HG02870 (cell line): ENCODE measurements at regions not wholly inside any gene's neighbourhood (a gene's known extent, or its start where the extent isn't known, plus 50 kb on each side); places are given as distances from the start of the nearest gene placed in this dataset.

Experiments used
- ATAC-seq: cut with Tn5 transposase; IDR thresholded peaks from one replicate; pipeline ENCODE4 v1.9.1; 2021; ENCODE audit warnings: mild to moderate bottlenecking, moderate library complexity; ENCODE audit not compliant: unreplicated experiment

DNA sequence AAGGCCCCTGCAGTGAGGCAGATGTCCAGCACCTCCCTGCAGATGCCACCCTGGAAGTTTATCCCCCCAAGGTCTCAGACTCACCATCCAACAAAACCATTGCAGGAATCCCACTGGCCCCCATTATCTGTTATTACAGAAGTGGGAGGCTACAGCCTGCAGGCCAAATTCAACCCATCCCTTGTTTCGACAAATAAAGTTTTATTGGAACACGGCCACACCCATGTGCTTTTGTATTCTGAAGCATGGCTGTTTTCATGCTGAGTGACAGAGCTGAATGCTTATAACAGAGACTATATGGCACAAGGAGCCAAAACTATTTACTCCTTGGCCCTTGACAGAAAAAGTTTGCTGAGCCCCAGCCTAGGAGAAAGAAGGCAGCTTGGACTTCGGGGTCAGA, 428.8 kb downstream of the CDK5RAP2 start:
- ATAC-seq: no peak

- ATAC-seq: no peak
These were observed 441.0 kb downstream of the CDK5RAP2 start for GRCh38 chr9:120138955-120139354.

DNA sequence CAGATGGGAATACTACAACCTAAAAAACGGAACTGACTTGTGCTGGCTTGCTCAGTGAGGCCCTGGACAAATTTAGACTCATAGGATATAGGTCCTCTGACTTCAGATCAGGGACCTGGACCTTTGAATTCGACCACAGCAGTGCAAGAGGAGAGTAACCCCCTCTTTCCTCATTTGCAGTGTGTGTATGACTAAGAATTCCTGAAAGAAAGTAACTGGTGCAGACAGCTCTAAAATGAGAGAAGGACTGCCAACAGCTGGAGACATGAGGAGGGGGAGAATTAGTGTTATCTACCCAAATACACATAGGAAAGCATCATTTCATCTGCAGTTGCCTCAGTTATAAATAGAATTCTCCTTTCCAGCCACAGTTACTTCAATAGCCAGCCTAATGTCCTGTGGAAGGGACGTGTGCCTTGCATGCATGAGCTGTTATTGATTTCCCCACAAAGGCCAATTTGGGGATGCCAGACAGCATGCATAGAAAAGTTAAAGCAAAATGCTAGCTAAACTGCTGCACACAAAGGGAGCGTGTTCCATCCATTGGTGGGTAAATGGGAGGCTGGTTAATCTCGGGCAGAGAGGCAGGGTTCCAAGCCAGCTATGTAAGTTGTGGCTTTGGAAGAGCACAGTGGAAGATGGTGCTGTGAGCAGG, 442.7 kb downstream of the CDK5RAP2 start:
- ATAC-seq: no peak

DNA sequence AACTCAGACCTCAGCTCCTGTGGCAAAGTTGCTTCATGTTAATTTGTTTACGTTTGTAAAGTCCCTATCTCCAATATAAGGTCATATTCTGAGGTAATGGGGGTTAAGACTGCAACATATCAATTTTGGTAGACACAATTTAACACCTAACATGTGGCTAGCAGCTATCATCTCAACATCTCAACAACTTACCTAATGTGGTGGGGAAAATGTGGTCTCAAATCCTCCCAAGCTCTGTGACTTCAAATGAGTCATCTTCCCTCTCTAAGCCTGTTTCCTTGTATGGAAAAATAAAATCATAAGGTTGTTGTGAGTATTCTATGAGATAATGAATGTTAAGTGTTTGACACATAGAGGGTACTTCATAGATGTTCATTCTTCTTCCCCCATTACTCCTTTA, 443.3 kb downstream of the CDK5RAP2 start:
- ATAC-seq: no peak

GRCh38 chr9:120117081-120117480, 462.9 kb downstream of the CDK5RAP2 start:
- ATAC-seq: no peak

DNA sequence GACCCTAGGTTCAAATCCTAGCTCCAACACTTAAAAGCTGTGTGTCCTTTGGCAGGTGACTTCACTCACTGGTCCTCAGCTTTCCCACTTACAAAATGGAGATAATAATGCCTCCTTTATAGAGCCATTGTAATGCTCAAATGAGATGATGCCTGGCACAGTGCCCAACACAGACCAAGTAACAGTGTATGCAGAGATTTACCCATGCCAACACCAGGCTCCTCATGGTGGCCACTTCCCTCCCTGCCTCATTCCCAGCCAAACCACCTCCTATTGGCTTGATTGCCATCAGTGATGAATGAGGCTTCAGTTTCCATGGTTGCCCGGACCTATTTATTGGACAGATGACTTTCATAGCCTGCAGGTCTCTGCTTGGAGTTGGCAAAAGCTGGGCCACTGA, 469.4 kb downstream of the CDK5RAP2 start:
- ATAC-seq: no peak

GRCh38 chr9:120109242-120109641, 470.7 kb downstream of the CDK5RAP2 start:
- ATAC-seq: no peak

DNA sequence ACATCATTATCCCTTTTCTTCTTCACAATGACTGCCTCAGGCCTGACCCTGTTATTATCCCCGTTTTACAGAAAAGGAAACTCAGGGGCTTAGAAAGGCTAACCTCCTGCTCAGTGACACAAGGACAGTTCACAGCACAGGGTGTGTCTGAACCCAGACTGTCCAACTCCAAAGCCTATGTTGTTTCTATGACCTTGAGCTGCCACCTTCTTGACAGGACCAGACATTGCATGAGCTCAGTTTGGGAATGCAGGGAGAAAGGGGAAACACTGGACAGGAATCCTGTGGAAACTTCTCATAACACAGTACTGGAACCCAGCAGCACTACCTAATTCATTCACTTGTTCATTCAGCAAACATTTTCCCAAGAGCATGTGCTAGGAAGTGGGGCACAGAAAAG, 472.8 kb downstream of the CDK5RAP2 start:
- no peak for ATAC-seq

DNA sequence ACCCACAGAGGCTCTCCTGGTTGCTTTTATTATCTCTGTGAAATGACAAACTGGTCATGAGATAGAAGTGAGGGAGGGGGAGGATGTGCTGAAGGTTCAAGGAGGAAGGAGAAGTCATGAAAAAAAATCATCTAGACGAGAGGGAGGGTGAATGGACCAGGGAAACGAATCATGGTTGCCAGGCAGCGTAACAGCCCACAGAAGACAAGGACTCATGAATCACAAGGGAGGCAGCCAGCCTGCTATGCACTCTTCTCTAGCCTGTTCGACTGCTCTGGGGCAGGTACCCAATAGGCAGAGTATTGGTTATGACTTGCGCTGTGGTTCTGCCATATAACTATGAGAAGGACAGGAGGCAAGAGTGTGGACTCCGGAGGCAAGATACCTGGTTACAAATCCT, 475.2 kb downstream of the CDK5RAP2 start:
- ATAC-seq: no peak

DNA sequence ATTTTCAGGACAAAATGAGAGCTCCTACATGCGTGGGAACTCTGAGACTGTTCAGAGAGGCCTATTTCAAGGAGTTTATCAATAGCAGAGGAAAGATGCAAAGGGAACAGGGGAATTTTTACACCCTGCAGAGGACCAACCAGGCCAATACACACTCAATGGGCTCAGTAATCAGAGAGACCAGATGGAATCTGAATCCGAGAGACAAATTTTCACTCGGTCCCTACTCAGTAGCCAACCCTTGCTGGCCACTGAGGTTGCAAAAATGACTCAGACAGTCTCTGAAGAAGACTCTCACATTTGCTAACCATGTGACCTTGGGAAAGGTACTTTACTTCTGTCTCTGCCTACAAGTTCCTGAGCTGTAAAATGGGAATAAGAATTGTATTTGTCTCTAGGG, 479.4 kb downstream of the CDK5RAP2 start:
- ATAC-seq: no peak

- ATAC-seq: no peak
These were observed 480.9 kb downstream of the CDK5RAP2 start for GRCh38 chr9:120099065-120099464.

DNA sequence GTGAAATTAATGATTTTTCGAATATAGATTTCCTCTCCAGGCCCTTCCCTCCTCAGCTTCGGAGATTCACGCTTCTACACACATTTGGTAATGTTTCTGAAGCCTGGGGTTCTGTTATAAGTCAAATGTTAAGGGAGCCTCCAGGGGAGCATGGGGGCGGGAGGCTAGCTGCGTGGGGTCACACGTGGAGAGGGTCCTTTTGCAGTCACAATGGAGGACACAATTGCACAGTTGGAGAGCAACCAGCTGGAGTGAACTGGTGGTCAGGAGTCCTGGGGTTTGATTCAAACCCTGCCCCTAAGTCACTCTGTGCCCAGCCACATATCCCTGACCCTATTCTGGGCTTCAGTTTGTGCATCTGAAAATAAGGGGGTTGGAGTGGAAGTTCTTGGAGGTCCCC, 481.4 kb downstream of the CDK5RAP2 start:
- no peak for ATAC-seq

- no peak for ATAC-seq
These were observed 488.8 kb downstream of the CDK5RAP2 start for GRCh38 chr9:120091206-120091605.

DNA sequence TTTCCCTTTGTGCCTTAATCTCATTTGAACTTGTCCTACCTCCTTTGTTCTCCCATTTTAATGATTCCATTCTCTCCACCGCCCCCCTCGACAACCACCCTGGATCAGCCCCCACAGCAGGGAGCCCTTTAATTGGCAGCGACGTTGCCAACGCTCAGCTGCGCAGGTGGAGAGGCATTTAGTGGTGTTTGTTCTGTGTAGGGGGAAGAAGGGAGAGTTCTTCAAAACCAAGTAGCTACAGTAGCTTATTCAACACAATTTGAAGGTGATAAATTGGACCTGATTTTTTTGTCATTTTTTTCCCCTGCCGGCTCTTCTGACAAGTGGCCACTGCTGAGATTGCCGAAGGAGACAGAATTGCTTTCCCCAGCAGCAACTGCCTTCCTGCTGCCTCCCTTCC, 499.1 kb downstream of the CDK5RAP2 start:
- no peak for ATAC-seq

DNA sequence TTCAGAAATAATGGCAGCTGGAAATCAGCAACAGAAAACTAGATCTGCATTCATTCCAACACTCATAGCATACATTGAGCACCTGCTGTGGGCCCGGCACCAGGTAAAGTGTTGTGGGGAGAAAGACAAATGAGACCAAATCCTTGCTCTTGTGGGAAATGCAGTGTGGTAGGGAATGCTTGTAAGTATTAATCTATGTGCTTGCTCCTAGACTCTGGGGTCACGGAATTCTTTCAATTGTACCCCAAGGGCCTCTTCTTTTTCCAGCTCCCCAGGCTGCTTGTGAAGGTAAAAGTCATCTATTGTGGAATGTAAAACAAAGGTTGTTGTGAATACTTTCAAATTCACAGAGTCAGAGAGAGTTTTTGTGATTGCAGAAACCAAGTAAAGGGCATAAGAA, 501.9 kb downstream of the CDK5RAP2 start:
- no peak for ATAC-seq

GRCh38 chr9:120071760-120072159, 508.2 kb downstream of the CDK5RAP2 start:
- ATAC-seq: no peak

- no peak for ATAC-seq
These were observed 513.7 kb downstream of the CDK5RAP2 start for GRCh38 chr9:120066315-120066714.

DNA sequence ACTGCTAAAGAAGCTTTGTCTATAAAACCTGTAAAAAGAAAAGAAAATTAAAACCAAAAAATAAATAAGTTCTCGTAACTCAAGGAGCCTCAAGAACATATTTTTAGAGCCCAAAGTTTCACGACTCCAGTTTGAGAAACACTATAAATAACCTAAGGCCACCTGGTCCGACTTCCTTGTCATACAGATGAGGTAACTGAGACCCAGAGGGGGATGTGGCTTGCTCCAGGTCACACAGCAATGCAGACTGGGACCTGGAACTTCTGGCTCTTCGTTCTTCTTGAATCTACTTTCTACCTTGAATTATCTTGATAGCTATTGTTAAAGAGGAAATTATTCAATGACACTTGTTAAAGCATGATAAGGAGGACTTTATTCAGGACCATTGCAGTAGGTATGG, 514.8 kb downstream of the CDK5RAP2 start:
- no peak for ATAC-seq

- ATAC-seq: no peak
These were observed 535.0 kb downstream of the CDK5RAP2 start for GRCh38 chr9:120045011-120045410.

- ATAC-seq: no peak
These were observed 536.5 kb downstream of the CDK5RAP2 start for GRCh38 chr9:120043448-120043847.

DNA sequence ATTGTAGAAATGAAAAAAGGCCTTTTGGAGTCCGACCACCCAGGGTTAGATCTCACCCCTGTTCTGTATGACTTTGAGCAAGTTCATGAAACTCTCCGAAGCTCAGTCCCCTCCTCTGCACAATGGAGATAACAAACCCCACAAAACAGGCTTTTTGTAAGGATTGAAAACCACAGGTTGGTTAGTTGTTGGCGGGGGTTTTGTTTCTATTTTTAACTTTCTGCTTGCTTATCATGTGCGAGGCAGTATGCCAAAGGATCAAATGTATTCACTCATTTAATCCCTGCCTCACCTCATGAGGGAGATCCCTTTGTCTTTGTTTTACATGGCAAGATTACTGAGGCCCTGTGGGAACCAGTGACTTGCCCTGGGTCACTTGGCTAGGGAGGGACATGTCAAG, 539.1 kb downstream of the CDK5RAP2 start:
- ATAC-seq: no peak

- no peak for ATAC-seq
These were observed 541.6 kb downstream of the CDK5RAP2 start for GRCh38 chr9:120038342-120038741.

DNA sequence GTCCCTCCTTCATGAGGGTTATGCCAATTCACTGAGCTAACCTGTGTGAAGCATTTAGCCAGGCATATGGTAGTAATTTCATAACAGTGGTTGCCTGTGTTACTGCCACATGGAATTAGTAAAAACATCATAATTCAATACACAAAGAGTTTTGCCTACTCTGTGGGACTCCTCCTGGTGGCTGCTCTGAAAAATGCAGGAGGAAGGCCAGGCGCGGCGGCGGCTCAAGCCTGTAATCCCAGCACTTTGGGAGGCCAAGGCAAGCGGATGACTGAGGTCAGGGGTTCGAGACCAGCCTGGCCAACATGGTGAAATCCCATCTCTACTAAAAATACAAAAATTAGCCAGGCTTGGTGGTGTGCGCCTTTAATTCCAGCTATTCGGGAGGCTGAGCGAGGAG, 547.3 kb downstream of the CDK5RAP2 start:
- no peak for ATAC-seq
